ENCODE measurements at regions not wholly inside any gene's neighbourhood (a gene's known extent, or its start where the extent isn't known, plus 50 kb on each side); places are given as distances from the start of the nearest gene placed in this dataset.

DNA sequence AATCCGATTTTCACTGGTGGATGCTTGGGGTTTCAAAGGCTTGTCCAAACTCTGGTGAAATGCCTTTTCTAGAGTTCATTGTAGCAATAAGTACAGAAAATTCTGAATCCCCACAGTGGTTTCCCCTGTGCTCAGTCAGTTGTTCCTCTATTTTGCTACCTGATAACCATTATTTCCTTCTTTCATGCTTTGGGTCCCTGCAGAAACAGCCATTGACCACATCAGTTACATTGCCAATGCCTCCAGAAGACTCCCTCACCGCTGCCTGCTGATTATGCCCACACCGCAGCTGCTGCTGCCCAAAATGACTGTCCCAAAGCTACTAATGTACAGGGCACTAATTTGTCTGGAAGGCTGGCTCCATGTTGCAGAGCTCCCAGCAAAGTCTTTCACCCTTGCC is 517.3 kb downstream of the KLF12 start:
- DNase-seq (ENCODE audit: low read depth), result no peak

DNA sequence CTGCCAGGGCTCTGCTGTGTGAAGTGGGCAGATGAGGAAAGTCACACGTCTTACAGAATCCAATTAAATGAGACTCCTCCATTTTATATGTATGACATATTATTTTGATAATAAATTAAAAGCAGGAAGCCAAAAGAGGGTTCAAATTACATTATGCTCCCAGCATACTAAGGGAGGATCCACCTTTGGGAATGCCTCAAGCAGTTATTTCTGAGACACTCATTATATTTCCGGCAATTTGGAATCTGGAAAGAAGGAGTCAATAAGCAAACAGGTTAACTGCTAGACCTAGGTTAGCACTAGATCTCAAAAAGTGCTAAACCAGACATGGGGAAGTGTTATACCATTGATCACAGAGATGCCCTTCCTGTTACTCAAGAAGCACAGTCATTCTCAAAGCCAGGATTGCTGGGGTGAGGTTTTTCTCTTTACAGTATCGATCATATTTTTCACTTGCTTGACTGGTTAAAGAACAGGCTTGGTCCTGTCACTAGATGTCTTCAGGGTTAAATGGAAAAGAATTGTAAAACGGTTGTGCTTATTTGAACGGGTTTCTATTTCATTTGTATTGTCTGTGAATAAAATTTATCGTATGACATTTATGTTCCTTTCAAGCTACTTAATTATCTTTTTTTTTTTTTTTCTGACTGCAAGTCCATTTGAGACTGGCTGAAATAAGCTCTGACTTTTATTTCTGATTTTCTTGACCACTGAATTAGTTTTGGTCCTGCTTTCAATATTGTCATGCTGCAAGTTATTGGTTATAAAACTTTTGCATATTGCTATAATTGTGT is 523.2 kb downstream of the KLF12 start:
- DNase-seq (ENCODE audit: low read depth), result no peak

DNA sequence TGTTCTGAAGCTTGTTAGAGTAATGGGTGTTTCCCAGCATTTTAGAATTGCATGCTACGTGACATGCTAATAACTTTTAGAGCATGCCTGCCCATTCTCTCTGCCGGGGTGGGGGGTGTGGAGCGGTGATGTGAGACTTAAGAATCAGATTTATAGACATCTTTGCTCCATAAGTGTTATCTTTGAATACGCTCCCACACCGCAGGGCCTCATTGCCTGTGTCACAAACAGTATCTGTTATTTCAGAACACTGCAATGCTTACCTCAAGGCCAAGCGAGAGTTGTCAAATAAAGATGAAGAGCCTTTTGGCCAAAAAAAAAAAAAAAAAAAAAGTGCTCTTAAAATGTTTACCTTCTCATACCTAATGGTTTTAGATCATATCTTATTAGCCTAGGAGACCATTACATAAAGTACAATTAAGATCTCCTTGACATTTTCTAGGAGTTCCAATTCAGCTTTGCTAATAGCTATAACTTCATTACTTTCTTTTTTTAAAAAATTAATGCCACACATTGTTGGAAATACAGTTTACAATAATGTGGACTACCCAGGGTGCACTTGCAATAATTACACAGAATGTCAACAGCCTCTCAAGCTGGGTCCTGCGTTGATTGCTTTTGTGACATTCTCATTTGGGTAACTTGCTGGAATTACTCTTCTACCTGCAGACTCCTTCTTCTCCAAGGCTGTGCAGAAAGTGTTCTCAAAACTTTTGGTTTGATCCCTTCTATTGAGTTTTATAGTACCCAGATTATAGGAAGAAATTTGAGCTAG is 525.3 kb downstream of the KLF12 start:
- DNase-seq (ENCODE audit: low read depth), result no peak

DNA sequence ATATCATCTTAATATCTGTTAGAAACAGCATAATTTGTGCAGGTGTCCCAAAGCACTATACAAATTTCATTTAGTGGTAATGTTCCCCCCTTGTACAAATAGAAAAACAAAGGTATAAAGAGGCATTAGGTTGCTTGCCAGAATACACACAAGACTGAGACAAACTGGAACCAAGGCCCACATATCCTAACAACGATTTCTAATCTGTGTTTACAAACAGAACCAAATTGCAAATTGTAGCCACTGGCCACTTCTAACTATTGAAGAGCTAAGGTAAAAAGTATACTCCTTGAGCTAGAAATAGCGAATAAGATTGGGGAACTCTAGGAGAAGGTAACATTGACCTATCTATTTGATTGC is 526.1 kb downstream of the KLF12 start:
- no peak for DNase-seq (ENCODE audit: low read depth)

DNA sequence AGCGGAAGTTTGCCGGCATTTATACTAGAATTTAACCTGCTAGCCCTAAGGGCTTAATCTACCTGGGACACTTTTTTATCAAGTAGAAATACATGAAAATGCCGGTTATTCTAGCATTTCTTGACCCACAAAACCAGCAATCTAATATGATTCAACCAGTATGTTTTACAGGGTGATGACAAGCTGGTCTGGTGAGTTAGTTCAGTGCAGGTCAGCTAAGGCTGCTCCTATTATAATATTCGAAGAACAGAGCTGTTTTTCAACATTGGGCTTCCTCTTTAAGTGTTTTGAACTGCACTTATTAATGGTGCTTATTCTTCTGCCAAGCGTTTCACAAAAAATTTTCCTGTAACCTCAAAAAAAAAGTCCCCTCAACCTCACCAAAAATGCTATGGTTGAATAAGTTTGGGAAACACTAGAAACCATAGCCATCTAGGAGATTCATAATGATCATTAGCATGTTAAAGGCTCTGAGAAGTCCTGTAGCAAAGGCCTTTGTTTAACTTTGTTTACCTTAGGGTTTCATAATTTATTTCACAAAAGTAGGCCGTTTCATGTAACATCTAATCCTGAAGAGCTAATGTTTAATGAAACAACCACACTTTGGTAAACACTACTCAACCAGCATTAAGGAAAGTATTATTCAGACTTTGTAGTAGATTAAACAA is 526.6 kb downstream of the KLF12 start:
- DNase-seq (ENCODE audit: low read depth), result no peak

DNA sequence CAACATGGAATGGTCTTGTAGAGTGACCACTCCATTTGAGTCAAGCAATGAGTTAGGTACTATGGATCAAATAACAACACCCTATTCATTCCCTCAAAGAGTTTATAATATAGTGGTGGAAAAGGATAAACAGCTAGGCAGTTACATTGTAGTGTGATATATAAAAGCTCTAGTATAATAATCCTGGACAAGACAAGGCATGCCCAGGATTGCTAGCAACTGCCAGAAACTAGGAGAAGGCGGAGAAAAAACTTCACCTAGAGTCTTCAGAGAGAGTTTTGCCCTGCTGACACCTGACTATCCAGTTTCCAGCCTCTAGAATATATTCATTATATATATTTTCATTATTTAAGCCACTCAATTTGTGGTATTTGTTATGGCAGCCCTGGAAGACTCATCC is 530.6 kb downstream of the KLF12 start:
- no peak for DNase-seq (ENCODE audit: low read depth)

DNA sequence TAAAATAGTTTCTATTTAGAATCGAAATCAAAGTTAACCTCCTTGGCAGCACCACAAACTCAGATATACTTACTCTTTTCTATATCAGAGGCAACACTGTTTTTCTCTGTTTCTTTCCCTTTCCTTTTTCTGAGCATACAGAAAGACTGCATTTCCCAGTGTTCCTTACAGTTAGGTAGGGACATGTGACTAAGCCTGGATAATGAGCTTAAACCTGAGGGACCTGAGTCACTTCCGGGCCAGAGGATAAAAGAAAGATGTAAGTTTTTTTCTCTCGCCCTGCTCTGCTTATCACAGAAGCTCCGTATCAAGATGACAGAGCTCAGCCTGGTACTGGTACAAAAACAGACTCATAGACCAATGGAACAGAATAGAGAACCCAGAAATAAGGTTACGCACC is 531.9 kb downstream of the KLF12 start:
- no peak for DNase-seq (ENCODE audit: low read depth)

DNA sequence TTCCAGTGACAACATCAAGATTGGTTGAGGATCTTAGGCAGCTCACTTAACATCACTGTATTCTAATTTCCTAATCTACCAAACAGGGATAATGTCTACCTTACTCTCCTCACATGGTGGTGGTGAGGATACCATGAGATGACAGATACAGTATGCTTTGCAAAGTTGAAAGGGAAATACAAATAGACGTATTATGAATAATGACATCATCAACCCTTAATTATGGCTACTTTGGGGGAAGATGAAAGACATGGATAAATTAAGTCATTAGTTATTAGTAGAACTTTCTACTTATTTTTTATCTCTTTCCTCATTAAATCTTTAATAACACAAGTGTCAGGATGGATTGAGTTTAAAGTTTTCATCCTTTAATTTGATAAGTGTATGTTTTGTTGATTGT is 532.5 kb downstream of the KLF12 start:
- DNase-seq (ENCODE audit: low read depth), result no peak

DNA sequence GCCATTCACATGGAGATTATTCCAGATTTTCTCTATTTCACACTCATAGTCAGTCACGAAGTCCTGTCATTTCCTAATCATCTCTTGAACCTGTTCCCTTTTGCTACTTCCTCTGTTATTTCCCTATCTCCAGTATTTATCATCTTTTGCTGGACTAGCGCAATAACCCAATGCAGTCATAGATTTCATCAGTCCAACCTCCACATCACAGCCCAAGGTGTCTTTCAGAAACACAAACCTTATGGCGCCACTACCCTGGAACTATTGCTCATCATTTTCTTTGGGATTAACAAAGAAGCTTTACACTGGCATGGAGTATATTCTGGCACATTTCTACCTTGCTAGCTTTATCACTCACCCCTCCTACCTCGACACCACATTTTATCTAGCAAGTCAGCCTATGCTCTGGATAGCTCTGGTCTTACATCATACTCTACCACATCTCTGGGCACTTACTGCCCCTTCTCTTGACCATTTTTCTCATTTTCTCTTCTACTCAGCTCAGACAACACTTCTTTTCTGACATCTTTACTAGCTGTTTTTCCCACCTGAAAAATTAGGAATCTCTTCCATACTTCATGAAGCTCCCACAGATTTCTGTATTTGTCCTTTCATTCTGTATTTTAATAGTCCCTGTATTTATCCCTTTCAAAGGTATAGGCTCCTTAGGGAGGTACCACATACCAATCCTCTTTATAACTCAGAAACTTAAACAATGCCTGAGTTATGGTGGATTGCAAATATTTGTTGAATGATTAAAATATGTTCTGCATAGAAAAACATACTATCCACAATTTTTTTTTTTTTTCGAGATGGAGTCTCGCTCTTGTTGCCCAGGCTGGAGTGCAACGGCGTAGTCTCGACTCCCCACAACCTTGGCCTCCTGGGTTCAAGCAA is 534.7 kb downstream of the KLF12 start:
- DNase-seq (ENCODE audit: low read depth), result no peak

DNA sequence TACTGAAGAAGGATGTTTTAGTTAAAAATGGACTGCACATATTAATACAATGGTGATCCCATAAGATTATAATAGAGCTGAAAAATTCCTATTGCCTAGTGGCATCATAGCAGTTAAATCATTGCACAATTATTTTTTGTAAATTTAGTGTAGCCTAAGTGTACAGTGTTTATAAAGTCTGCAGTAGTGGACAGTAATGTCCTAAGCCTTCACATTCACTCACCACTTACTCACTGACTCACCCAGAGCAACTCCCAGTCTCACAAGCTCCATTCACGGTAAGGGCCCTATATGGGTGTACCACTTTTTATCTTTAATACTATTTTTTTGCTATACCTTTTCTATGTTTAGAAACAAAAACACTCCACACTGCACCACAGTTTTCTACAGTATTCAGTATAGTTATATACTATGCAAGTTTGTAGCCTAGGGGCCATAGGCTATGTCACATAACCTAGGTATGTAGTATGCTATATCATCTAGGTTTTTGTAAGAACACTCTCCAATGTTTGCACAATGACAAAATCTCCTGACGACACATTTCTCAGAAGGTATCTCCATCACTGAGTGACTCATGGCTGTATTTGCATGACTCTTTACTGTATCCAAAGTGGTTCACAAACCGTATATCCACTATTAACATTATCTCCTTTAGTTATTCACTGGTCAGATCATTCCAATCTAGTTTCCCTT is 536.0 kb downstream of the KLF12 start:
- DNase-seq (ENCODE audit: low read depth), result no peak

DNA sequence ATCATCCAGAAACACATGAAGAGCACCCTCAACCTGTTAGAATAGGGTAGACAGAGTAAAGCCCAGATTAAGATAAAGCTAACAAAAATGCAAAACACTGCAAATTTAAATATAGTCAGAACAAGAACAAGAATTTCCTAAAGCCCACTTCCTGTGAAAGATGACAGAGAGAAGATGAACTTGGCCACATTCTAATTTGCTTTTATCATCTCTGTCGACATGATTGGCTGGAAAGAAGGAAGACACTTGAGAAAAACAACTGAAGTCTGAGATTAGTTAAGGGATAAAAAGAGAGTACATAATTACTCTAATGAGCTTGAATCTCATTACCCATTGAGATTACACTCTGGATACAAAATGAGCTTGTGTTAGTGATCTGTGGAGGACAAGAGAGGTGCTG is 537.6 kb downstream of the KLF5 start:
- DNase-seq (ENCODE audit: low read depth), result no peak

DNA sequence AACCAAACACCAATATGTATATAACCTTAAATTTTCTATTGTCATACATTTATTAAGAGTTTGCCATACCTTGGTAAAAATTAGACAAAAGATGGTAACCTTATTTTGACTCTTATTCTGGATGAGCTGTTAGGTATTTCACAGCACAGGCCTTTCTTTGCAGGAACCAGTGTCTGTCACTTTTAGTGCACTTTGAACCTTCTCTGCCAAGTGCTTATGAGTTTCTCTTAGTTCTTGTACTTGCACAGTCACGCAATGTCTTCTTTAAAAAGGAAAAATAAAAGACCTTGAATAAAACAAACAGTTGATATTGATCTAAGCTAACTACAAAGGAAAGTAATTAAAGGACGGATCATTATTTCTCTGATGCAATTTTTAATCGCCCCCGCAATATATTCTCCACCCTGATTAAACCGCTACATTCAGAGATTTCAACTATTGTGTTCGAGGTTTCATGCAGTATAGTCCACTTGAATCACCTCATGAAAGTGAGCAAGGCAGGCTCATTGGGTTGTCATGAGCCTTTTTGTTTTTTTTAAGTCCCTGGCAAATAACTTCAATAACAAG is 534.5 kb downstream of the KLF5 start:
- no peak for DNase-seq (ENCODE audit: low read depth)

DNA sequence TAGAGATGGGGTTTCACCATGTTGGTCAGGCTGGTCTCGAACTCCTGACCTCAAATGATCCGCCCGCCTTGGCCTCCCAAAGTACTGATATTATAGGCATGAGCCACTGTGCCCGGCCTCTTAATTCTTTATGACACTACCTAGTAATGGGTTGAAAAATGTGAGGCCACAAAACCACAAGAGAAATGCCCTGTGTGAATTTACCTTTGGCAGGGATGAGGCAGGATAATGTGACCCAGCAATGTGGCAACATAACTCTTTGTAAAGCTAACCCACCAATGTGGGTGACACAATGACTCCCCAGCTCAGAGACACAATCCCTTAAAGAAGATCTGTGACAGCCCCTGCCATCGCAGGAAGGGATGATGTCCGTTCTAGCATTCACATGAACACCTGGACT is 533.1 kb downstream of the KLF5 start:
- no peak for DNase-seq (ENCODE audit: low read depth)

DNA sequence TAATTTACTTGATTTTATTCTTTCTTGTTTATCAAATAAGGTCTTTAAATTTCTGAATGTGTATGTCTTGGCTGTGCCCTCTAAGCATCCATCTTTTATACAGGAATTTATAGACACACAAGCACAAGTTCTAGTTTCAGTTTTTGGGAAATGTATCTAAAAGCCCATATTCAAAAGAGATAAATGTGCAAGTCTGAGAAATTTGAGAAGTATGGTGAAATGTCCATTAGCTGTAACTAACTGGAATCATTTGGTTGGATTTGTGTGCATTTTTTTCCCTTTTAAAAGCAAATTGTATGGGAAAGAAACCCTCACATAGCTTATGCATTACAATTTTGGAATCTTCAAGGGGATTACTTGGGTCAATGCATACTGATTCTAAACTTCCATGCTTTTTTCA is 532.0 kb downstream of the KLF5 start:
- DNase-seq (ENCODE audit: low read depth), result no peak

DNA sequence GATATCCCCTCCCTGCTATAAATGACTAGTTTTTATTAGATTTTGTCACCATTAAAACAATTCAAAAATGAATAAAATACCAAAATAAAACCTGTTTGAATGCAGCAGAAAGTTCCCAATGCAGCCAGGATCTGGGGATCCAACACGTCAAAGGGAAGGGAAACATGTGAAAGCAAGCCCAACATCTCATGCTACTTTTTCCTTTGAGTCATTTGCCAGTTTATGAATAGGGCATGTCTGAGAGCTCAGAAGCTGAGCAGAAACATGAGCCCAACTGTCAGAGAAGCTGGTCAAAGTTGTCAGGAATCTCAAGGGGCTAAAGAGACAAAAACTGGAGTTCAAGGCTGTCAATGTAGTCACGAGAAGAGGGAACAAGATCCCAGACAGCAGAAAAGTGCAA is 526.4 kb downstream of the KLF5 start:
- no peak for DNase-seq (ENCODE audit: low read depth)

DNA sequence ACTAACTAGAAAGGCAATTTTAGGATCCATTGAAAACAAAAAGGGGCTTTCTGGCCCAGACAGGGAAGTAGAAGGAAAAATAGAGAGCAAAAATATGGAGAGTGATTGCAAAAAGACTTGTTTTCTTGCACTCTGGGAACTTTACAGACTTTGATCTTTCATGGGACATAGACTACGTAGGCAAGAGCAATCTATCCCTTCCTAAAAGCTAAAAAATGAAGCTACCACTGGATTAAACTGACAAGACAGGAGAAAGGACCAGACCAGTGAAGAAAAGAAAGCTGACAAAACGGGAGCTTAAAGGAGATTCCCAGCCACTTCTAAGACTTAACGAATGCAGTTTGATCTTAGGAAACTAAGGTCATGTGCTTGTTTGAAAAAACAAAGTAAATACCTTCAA is 524.5 kb downstream of the KLF5 start:
- DNase-seq (ENCODE audit: low read depth), result no peak

DNA sequence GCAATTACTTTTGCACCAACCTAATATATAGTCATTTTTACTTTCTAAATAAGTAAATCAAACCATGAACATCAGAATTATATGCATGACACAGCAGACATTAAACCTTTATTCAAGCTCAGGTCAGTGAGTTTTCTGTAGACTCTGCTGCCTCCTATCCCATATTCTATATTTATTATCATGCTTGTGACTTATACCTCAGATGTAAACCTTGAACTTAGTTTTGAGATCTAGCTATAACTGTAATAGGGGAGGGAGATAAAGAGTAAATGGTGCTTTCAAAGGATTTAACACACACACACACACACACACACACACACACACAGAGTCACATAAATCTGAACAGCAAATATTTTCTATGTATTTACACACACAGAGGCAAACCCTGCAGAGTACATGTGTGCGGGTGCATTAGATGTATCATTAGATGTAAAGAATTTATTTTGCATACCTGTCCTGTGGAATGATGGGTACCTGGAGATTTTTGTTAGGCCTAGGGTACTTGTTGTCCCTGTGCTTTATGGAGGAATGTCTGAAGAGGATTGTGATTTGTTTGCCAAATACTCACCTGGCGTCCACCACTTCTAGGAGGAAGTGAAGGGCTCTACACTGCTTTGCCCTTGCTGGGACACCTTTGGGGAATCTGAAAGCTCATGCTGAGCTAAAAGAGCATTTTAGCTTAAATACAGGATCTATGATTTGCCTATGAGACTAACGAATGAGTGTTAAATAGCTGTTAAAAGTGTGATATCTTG is 521.9 kb downstream of the KLF5 start:
- DNase-seq (ENCODE audit: low read depth), result no peak

DNA sequence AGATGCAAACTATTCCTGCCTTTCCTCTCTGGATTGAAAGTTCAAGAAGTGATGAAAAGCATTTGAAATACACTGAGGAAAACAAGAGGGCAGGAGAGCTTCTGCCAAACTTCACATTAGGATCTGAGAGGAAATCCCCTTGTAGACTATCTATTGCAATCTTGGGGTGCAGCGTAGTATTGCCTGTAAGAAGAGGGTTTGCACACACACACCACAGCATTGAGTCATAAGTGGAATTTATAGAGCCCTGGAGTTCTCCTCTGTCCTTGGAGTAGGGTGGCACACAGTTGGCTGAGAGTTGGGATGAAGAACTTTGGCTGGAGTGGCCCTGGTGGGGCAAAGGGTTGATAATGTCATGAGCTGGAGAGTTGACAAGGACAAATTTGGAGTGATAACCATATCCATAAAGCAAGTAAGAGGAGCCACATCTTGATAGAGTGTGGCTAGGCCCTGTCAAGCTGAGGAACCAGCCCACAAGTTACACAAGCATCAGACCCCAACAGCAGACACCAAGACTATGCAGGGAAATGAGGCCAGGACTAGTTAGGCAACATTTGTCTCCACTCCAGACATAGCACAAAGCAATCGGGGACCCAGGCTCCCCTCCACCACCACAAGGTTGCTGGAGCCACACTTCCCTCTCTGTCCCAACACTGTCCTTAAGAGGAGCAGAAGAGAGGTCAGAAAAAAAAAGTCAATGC is 520.9 kb downstream of the KLF5 start:
- no peak for DNase-seq (ENCODE audit: low read depth)

DNA sequence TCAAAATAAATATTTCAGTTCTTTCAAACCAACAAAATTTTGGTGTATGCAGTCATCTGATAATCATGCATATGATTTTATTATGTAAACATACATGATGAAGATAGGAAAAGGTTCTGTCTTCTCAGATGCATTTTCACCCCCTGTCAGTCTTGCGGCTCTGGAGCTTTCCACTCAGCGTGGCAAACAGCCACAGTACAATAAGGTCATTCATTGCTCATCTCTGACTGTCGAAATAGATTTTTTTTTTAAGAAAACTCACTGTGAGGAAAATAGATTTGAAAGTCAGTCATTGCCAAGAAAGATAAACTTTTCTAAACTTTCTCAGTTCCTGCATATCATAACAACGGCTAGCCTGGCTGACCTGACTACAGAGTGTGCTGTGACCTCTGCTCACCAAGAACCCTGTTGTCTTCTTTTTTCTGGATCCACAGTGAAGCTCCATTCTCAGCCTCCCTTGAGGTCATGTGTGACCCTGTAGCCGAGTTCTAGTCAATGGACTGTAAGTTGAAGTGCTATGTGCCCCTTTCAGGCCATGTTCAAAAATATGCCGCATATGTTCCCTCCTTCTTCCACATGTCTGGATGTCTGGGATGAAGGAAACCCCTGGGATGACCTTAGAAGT is 519.6 kb downstream of the KLF5 start:
- no peak for DNase-seq (ENCODE audit: low read depth)
